Keratinocyte (primary cell): ENCODE measurements at regions not wholly inside any gene's neighbourhood (a gene's known extent, or its start where the extent isn't known, plus 50 kb on each side); places are given as distances from the start of the nearest gene placed in this dataset.

Experiments used
- DNase-seq: peaks from one replicate; pipeline ENCODE4 v3.0.0-alpha.2; 2011; ENCODE audit warnings: low read depth, missing footprints, low spot score
- FAIRE-seq: peaks from 2 replicates; lab custom pipeline; 2011; peaks lifted over from hg19 to GRCh38; lab: Jason Lieb, UNC
- H2AFZ ChIP-seq: 2 replicates; pipeline ENCODE4 v1.6.0; 2012; ENCODE audit warnings: low read length, control low read depth, inconsistent platforms; ENCODE audit not compliant: control insufficient read depth
- H3K27ac ChIP-seq: 2 replicates; pipeline ENCODE4 v1.5.1; 2011; ENCODE audit warnings: low read length; ENCODE audit not compliant: control insufficient read depth, insufficient read depth
- H3K27me3 ChIP-seq: 3 replicates; pipeline ENCODE4 v1.6.0; 2011; ENCODE audit warnings: low read length; ENCODE audit not compliant: control insufficient read depth, insufficient read depth; ENCODE audit errors: extremely low read depth
- H3K36me3 ChIP-seq, 2 experiments: 2 replicates in 1 of 2; 3 replicates in 1 of 2; pipeline ENCODE4 v1.5.1; 2011; ENCODE audit warnings: low read length in 2 of 2, mild to moderate bottlenecking in 1 of 2; ENCODE audit not compliant: control insufficient read depth in 2 of 2, insufficient read depth in 2 of 2; ENCODE audit errors: extremely low read depth in 1 of 2
- H3K4me1 ChIP-seq: 3 replicates; pipeline ENCODE4 v1.5.1; 2011; ENCODE audit warnings: low read length; ENCODE audit not compliant: control insufficient read depth, insufficient read depth; ENCODE audit errors: extremely low read depth
- H3K4me2 ChIP-seq: 3 replicates; pipeline ENCODE4 v1.6.0; 2011; ENCODE audit warnings: low read depth, low read length; ENCODE audit not compliant: control insufficient read depth, insufficient read depth; ENCODE audit errors: extremely low read depth
- H3K4me3 ChIP-seq, 3 experiments: fragments of 200-600 bp in 1 of 3; sonication (generic) in 1 of 3; 2 replicates in 2 of 3; 3 replicates in 1 of 3; pipeline ENCODE4 v1.5.1; 2011 to 2016; ENCODE audit warnings: low read length in 3 of 3, mild to moderate bottlenecking in 3 of 3, control low read depth in 2 of 3, inconsistent platforms in 1 of 3, low read depth in 1 of 3, mixed read lengths in 1 of 3, mixed run types in 1 of 3, moderate library complexity in 1 of 3; ENCODE audit not compliant: control insufficient read depth in 2 of 3, insufficient read depth in 2 of 3; ENCODE audit errors: extremely low read depth in 1 of 3
- H3K79me2 ChIP-seq: 2 replicates; pipeline ENCODE4 v1.6.0; 2012; ENCODE audit warnings: low read length; ENCODE audit not compliant: control insufficient read depth, insufficient read depth
- H3K9ac ChIP-seq: 3 replicates; pipeline ENCODE4 v1.6.0; 2011; ENCODE audit warnings: low read length; ENCODE audit not compliant: control insufficient read depth, insufficient read depth; ENCODE audit errors: extremely low read depth
- H3K9me1 ChIP-seq: 3 replicates; pipeline ENCODE4 v1.6.0; 2011; ENCODE audit warnings: low read length; ENCODE audit not compliant: control insufficient read depth, insufficient read depth; ENCODE audit errors: extremely low read depth
- H3K9me3 ChIP-seq: 2 replicates; pipeline ENCODE4 v1.5.1; 2012; ENCODE audit warnings: low read depth, low read length; ENCODE audit not compliant: control insufficient read depth
- H4K20me1 ChIP-seq: 3 replicates; pipeline ENCODE4 v1.6.0; 2011; ENCODE audit warnings: low read length; ENCODE audit not compliant: control insufficient read depth, insufficient read depth; ENCODE audit errors: extremely low read depth
- EZH2 ChIP-seq: IDR thresholded peaks from one replicate; pipeline ENCODE4 v1.6.1; 2012; ENCODE audit warnings: inconsistent platforms, mild to moderate bottlenecking, low read length, moderate library complexity
- dilution Hi-C: fragments of 300-500 bp; cut with MboI; formaldehyde crosslinking; loops from one replicate; pipeline ENCODE4 v1.7.0; 2020; ENCODE audit warnings: low sequenced_read_pairs; ENCODE audit not compliant: extremely low pct_ligation_motif_present
- TF ChIP-seq, protein P1 (sequence below), 3 experiments: IDR thresholded peaks in 1 of 3; conservative IDR thresholded peaks in 1 of 3; optimal IDR thresholded peaks in 1 of 3; 2 replicates in 2 of 3; 3 replicates in 1 of 3; pipeline versions ENCODE3 to v1.5.1; 2011; ENCODE audit warnings: low read length in 3 of 3, mild to moderate bottlenecking in 3 of 3, moderate library complexity in 2 of 3, control low read depth in 1 of 3, inconsistent platforms in 1 of 3; ENCODE audit not compliant: insufficient read depth in 2 of 3; ENCODE audit errors: extremely low read depth in 1 of 3

- Histone ChIP-seq H3K4me2 (no peak overlapping the region), H3K4me1 (no peaks in the 10 kb centered on the region), H3K27me3 (no peaks in the 10 kb centered on the region), H3K9me1 (no peaks in the 10 kb centered on the region), H3K27ac (no peak overlapping the region), H3K36me3 (no peaks in the 10 kb centered on the region), H3K9ac (no peak overlapping the region), H3K9me3 (peaks cover 13% of the 10 kb centered on the region), H3K79me2 (no peaks in the 10 kb centered on the region), H3K4me3 (no peak overlapping the region), H4K20me1 (no peaks in the 10 kb centered on the region), H2AFZ (no peak overlapping the region)
- no peak for DNase-seq
- FAIRE-seq = no peak
- dilution Hi-C loops = no loop called here
- TF ChIP-seq, protein P1, sequence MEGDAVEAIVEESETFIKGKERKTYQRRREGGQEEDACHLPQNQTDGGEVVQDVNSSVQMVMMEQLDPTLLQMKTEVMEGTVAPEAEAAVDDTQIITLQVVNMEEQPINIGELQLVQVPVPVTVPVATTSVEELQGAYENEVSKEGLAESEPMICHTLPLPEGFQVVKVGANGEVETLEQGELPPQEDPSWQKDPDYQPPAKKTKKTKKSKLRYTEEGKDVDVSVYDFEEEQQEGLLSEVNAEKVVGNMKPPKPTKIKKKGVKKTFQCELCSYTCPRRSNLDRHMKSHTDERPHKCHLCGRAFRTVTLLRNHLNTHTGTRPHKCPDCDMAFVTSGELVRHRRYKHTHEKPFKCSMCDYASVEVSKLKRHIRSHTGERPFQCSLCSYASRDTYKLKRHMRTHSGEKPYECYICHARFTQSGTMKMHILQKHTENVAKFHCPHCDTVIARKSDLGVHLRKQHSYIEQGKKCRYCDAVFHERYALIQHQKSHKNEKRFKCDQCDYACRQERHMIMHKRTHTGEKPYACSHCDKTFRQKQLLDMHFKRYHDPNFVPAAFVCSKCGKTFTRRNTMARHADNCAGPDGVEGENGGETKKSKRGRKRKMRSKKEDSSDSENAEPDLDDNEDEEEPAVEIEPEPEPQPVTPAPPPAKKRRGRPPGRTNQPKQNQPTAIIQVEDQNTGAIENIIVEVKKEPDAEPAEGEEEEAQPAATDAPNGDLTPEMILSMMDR (optimal IDR thresholded peaks at IDR 0.05 in 1 of 3, IDR thresholded peaks at IDR 0.05 in 1 of 3, conservative IDR thresholded peaks at IDR 0.05 in 1 of 3; ENCODE audit: extremely low read depth in 1 of 3, insufficient read depth in 2 of 3, low read length in 3 of 3) = no peak
- TF ChIP-seq EZH2 = no peak
Measured at GRCh38 chr14:101409006-101409543, 152.2 kb upstream of the DIO3 start.

GRCh38 chr14:101410126-101410525, 151.2 kb upstream of the DIO3 start:
- H4K20me1 ChIP-seq = no peaks in the 10 kb centered on the region
- H3K79me2 ChIP-seq = no peaks in the 10 kb centered on the region
- DNase-seq (no peak), FAIRE-seq (no peak)
- no peaks in the 10 kb centered on the region for H3K9me1 ChIP-seq
- dilution Hi-C loops = no loop called here
- H3K9me3 ChIP-seq = peaks cover 13% of the 10 kb centered on the region
- no peak overlapping the region for H2AFZ ChIP-seq
- H3K4me3 ChIP-seq = no peak overlapping the region
- H3K4me2 ChIP-seq = no peak overlapping the region
- TF ChIP-seq EZH2 = no peak
- TF ChIP-seq, protein P1 (optimal IDR thresholded peaks at IDR 0.05 in 1 of 3, IDR thresholded peaks at IDR 0.05 in 1 of 3, conservative IDR thresholded peaks at IDR 0.05 in 1 of 3; ENCODE audit: extremely low read depth in 1 of 3, insufficient read depth in 2 of 3, low read length in 3 of 3) = no peak
- H3K27ac ChIP-seq = no peak overlapping the region
- H3K27me3 ChIP-seq = no peaks in the 10 kb centered on the region
- no peak overlapping the region for H3K9ac ChIP-seq
- H3K4me1 ChIP-seq = no peaks in the 10 kb centered on the region
- H3K36me3 ChIP-seq = no peaks in the 10 kb centered on the region
